ENCODE measurements at regions not wholly inside any gene's neighbourhood (a gene's known extent, or its start where the extent isn't known, plus 50 kb on each side); places are given as distances from the start of the nearest gene placed in this dataset.

GRCh38 chr22:19631899-19632667, 82.2 kb upstream of the SEPTIN5 start:
- TF ChIP-seq OSR1 (CRISPR knock-in tag; IDR thresholded peaks at IDR 0.05), result no peak
- ATAC-seq, result peak; percentile 84

DNA sequence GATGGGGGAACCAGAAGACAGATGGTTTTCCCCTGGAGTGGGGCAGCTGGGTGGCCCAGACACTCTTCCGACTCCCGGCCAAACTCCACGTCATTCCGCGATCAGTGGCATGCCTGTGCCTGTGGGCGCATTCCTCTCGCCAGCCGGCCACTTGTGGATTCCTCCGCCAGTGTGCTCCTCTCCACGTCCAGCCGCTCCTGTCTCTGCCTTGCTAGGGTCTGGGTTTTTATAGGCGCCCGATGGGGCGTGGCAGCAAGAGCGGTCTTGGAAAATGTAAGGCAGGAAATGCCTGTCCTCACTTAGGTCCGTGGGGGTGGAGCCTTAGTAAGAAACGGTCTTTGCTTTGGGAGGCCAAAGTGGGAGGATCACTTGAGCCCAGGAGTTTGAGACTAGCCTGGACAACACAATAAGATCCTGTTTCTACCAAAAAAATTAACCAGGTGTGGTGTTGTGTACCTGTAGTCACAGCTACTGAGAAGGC, 81.6 kb upstream of the SEPTIN5 start:
- TF ChIP-seq ISL1 (CRISPR knock-in tag; IDR thresholded peaks at IDR 0.05) (no peak), PATZ1 (CRISPR knock-in tag; IDR thresholded peaks at IDR 0.05; ENCODE audit: borderline replicate concordance) (no peak), TCF4 (CRISPR knock-in tag; IDR thresholded peaks at IDR 0.05; ENCODE audit: borderline replicate concordance) (no peak), ARNTL (CRISPR knock-in tag; IDR thresholded peaks at IDR 0.05; ENCODE audit: borderline replicate concordance, low read depth) (no peak)
- no peak for ATAC-seq

DNA sequence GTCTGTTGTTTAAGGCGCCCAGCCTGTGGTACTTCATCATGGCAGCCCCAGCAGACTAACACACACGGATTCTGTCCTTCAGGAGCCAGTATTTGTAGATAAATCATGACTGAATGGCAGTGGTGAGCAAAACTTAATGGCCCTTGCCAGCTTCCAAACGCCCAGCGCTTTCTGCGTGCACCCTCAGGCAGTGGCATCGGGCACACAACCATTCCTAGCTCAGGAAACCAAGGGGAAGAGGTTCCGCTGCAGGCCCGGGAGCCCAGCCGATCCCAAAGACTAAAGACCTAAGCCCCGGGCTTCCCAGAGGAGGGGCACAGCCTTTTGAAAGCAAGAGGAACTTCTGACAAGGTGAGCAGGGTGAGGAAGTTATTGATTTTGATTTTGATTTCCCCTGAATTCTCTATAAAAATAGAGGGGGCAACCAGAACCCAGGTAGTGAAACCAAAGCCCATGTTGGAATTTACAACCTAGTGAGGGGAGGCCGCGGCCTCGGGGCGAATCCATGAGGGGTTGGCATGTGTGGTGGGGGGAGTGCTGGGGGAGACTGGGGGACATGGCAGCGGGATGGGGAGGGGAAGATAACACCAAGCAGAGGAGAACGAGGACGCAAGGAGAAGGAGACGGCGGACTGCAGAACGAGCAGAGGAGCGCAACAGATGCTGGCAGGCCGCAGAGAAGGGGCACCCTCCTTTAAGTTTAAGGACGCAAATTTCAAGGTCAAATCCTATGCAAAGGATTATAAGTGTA, 79.9 kb upstream of the SEPTIN5 start:
- TF ChIP-seq TSHZ2 (CRISPR knock-in tag; IDR thresholded peaks at IDR 0.05) (no peak), ARNTL (CRISPR knock-in tag; IDR thresholded peaks at IDR 0.05; ENCODE audit: borderline replicate concordance, low read depth) (no peak), CSRNP3 (CRISPR knock-in tag; IDR thresholded peaks at IDR 0.05) (no peak), SNAI2 (CRISPR knock-in tag; IDR thresholded peaks at IDR 0.05) (no peak), TOX (CRISPR knock-in tag; IDR thresholded peaks at IDR 0.05; ENCODE audit: borderline replicate concordance) (no peak), POU6F1 (CRISPR knock-in tag; IDR thresholded peaks at IDR 0.05; ENCODE audit: borderline replicate concordance, low read depth) (no peak), ZFP30 (CRISPR knock-in tag; IDR thresholded peaks at IDR 0.05) (no peak), ESRRG (CRISPR knock-in tag; IDR thresholded peaks at IDR 0.05) (no peak), BACH2 (CRISPR knock-in tag; IDR thresholded peaks at IDR 0.05; ENCODE audit: borderline replicate concordance) (no peak), ZFP3 (CRISPR knock-in tag; IDR thresholded peaks at IDR 0.05) (no peak), ZNF565 (CRISPR knock-in tag; conservative IDR thresholded peaks at IDR 0.05; ENCODE audit: low read depth) (no peak), PATZ1 (CRISPR knock-in tag; IDR thresholded peaks at IDR 0.05; ENCODE audit: borderline replicate concordance) (no peak), CSDC2 (CRISPR knock-in tag; IDR thresholded peaks at IDR 0.05) (no peak), TCF4 (CRISPR knock-in tag; IDR thresholded peaks at IDR 0.05; ENCODE audit: borderline replicate concordance) (no peak), RARB (CRISPR knock-in tag; IDR thresholded peaks at IDR 0.05) (no peak), GLIS3 (CRISPR knock-in tag; IDR thresholded peaks at IDR 0.05) (no peak)
- ATAC-seq, result no peak

All from SK-N-SH treated with all-trans-retinoic acid at 6 μM for 48 hours (cell line).